IMR-90 (cell line): ENCODE measurements at regions not wholly inside any gene's neighbourhood (a gene's known extent, or its start where the extent isn't known, plus 50 kb on each side); places are given as distances from the start of the nearest gene placed in this dataset.

Experiments used
- ATAC-seq: fragments of 200-7000 bp; cut with Tn5 transposase; 2 replicates; pipeline ENCODE4 v1.9.1; 2020; ENCODE audit warnings: low read depth, mild to moderate bottlenecking, moderate library complexity
- BruUV-seq: library from RNA; stranded (reverse); fragments of 400-500 nt; replicated peaks from 2 replicates; lab custom pipeline; 2021; lab: Mats Ljungman, UMichigan
- CTCF ChIA-PET: fragments of 300-600 bp; formaldehyde crosslinking; extraction: SDS; loops from one replicate; lab custom pipeline; 2021; ENCODE audit warnings: antibody characterized with exemption; lab: Yijun Ruan, JAX
- POLR2A ChIA-PET: fragments of 300-600 bp; sonication (Branson Sonifier 250); formaldehyde crosslinking; loops from one replicate; lab custom pipeline; 2022; ENCODE audit warnings: antibody characterized with exemption; ENCODE audit not compliant: unreplicated experiment; lab: Charles Lee
- DNase-seq: peaks from one replicate; pipeline ENCODE4 v3.0.0; 2013
- H2AFZ ChIP-seq: replicated peaks from 2 replicates; pipeline ENCODE3; 2013; ENCODE audit warnings: low read length, mild to moderate bottlenecking; ENCODE audit not compliant: poor library complexity
- H2AK5ac ChIP-seq: 2 replicates; pipeline ENCODE4 v1.6.1; 2013; ENCODE audit warnings: low read depth, low read length, inconsistent platforms
- H2AK9ac ChIP-seq: replicated peaks from 2 replicates; pipeline ENCODE3; 2013; ENCODE audit warnings: mild to moderate bottlenecking, low read depth, low read length, moderate library complexity; ENCODE audit not compliant: poor library complexity
- H2BK120ac ChIP-seq: 2 replicates; pipeline ENCODE4 v1.6.1; 2013; ENCODE audit warnings: low read depth, low read length, inconsistent platforms
- H2BK15ac ChIP-seq: 3 replicates; pipeline ENCODE4 v1.6.1; 2013; ENCODE audit warnings: low read depth, low read length, inconsistent platforms
- H2BK20ac ChIP-seq: 2 replicates; pipeline ENCODE4 v1.6.1; 2013; ENCODE audit warnings: low read depth, mild to moderate bottlenecking, inconsistent platforms, low read length, moderate library complexity
- H2BK5ac ChIP-seq: 2 replicates; pipeline ENCODE4 v1.6.1; 2013; ENCODE audit warnings: mild to moderate bottlenecking, low read depth, low read length, inconsistent platforms; ENCODE audit not compliant: poor library complexity, severe bottlenecking
- H3K14ac ChIP-seq: replicated peaks from 2 replicates; pipeline ENCODE4 v1.6.1; 2013; ENCODE audit warnings: low read depth, low read length, inconsistent platforms
- H3K18ac ChIP-seq: 2 replicates; pipeline ENCODE4 v1.6.1; 2013; ENCODE audit warnings: low read depth, low read length, control low read depth
- H3K23ac ChIP-seq: 2 replicates; pipeline ENCODE4 v1.6.1; 2013; ENCODE audit warnings: low read depth, low read length, inconsistent platforms
- H3K27ac ChIP-seq: 2 replicates; pipeline ENCODE4 v1.5.1; 2013; ENCODE audit warnings: mild to moderate bottlenecking, control low read depth, low read length; ENCODE audit not compliant: insufficient read depth
- H3K27me3 ChIP-seq: 2 replicates; pipeline ENCODE4 v1.6.1; 2013; ENCODE audit warnings: low read length; ENCODE audit not compliant: control insufficient read depth, insufficient read depth
- H3K36me3 ChIP-seq: 2 replicates; pipeline ENCODE4 v1.6.1; 2013; ENCODE audit warnings: low read length, mixed read lengths; ENCODE audit not compliant: control insufficient read depth, insufficient read depth
- H3K4ac ChIP-seq: 2 replicates; pipeline ENCODE4 v1.6.1; 2013; ENCODE audit warnings: low read depth, low read length, inconsistent platforms
- H3K4me1 ChIP-seq: 2 replicates; pipeline ENCODE4 v1.6.1; 2013; ENCODE audit warnings: low read length, mixed read lengths; ENCODE audit not compliant: control insufficient read depth, insufficient read depth
- H3K4me2 ChIP-seq: 2 replicates; pipeline ENCODE4 v1.6.1; 2013; ENCODE audit warnings: low read depth, mild to moderate bottlenecking, control low read depth, low read length, moderate library complexity
- H3K4me3 ChIP-seq: 2 replicates; pipeline ENCODE4 v1.5.1; 2013; ENCODE audit warnings: low read depth, mild to moderate bottlenecking, control low read depth, low read length, moderate library complexity; ENCODE audit not compliant: insufficient read depth
- H3K56ac ChIP-seq: 2 replicates; pipeline ENCODE4 v1.6.1; 2013; ENCODE audit warnings: low read length, inconsistent platforms; ENCODE audit not compliant: insufficient read depth; ENCODE audit errors: extremely low read depth
- H3K79me1 ChIP-seq, 2 experiments: 2 replicates each; pipeline ENCODE4 v1.6.1; 2013; ENCODE audit warnings: low read length in 2 of 2, inconsistent platforms in 1 of 2, low read depth in 1 of 2
- H3K9ac ChIP-seq: 2 replicates; pipeline ENCODE4 v1.6.1; 2013; ENCODE audit warnings: low read depth, low read length, control low read depth
- H3K9me1 ChIP-seq: 2 replicates; pipeline ENCODE4 v1.6.1; 2013; ENCODE audit warnings: low read length, inconsistent platforms; ENCODE audit not compliant: insufficient read depth
- H3K9me3 ChIP-seq: 2 replicates; pipeline ENCODE4 v1.6.1; 2013; ENCODE audit warnings: low read length; ENCODE audit not compliant: control insufficient read depth, insufficient read depth
- H4K20me1 ChIP-seq: 2 replicates; pipeline ENCODE4 v1.6.1; 2013; ENCODE audit warnings: low read length, inconsistent platforms; ENCODE audit not compliant: insufficient read depth
- H4K5ac ChIP-seq: 2 replicates; pipeline ENCODE4 v1.6.1; 2013; ENCODE audit warnings: mild to moderate bottlenecking, low read depth, low read length, control low read depth
- H4K8ac ChIP-seq, 2 experiments: 2 replicates each; pipeline ENCODE4 v1.6.1; 2013; ENCODE audit warnings: low read depth in 2 of 2, low read length in 2 of 2, control low read depth in 1 of 2, inconsistent platforms in 1 of 2
- H4K91ac ChIP-seq: 2 replicates; pipeline ENCODE4 v1.6.1; 2013; ENCODE audit warnings: low read depth, low read length, inconsistent platforms; ENCODE audit not compliant: insufficient read depth
- BHLHE40 ChIP-seq: fragments of 150-350 bp; IDR thresholded peaks from 2 replicates; pipeline ENCODE4 v1.6.1; 2016; ENCODE audit warnings: mild to moderate bottlenecking, low read depth, low read length
- CHD1 ChIP-seq: IDR thresholded peaks from 2 replicates; pipeline ENCODE4 v1.6.1; 2012; ENCODE audit warnings: low read depth, low read length, improper control_type of control experiment
- MAFK ChIP-seq: IDR thresholded peaks from 2 replicates; pipeline ENCODE4 v1.6.1; 2012; ENCODE audit warnings: low read depth, low read length, improper control_type of control experiment
- MXI1 ChIP-seq: IDR thresholded peaks from 2 replicates; pipeline ENCODE4 v1.6.1; 2012; ENCODE audit warnings: low read depth, mild to moderate bottlenecking, low read length, moderate library complexity, borderline replicate concordance
- POLR2A ChIP-seq: IDR thresholded peaks from 2 replicates; pipeline ENCODE4 v1.6.1; 2012; ENCODE audit warnings: mild to moderate bottlenecking, low read depth, low read length
- RFX5 ChIP-seq: IDR thresholded peaks from 2 replicates; pipeline ENCODE4 v1.8.0; 2012; ENCODE audit warnings: low read depth, mild to moderate bottlenecking, low read length, moderate library complexity
- SMC3 ChIP-seq: fragments of 150-350 bp; IDR thresholded peaks from 2 replicates; pipeline ENCODE4 v1.6.1; 2016; ENCODE audit warnings: low read depth, mild to moderate bottlenecking, antibody characterized with exemption, low read length, moderate library complexity
- WGBS, 2 experiments: methylation state at CpG; one replicate each; pipeline versions ENCODE4 v1.1.5 to v1.1.7; 2013; ENCODE audit warnings: missing lambda C conversion rate in 2 of 2; ENCODE audit not compliant: insufficient read length in 1 of 2; ENCODE audit errors: extremely low coverage in 2 of 2; 5-methylcytosine and 5-hydroxymethylcytosine counted together
- dilution Hi-C: fragments of 300-500 bp; cut with HindIII; formaldehyde crosslinking; loops from one replicate; pipeline ENCODE4 v1.14.3; 2018; ENCODE audit warnings: low sequenced_read_pairs; ENCODE audit not compliant: unreplicated experiment
- in situ Hi-C: fragments of 300-500 bp; cut with MboI; formaldehyde crosslinking; loops from 3 replicates; pipeline ENCODE4 v1.14.3; 2019; ENCODE audit warnings: low sequenced_read_pairs, inconsistent platforms, mixed read lengths
- intact Hi-C: fragments of 100-400 bp; cut with micrococcal nuclease; formaldehyde crosslinking; loops from 2 replicates; pipeline ENCODE4 v1.10.0; 2022
- TF ChIP-seq, protein P1 (sequence below): fragments of 150-350 bp; IDR thresholded peaks from 2 replicates; pipeline ENCODE4 v1.6.1; 2016; ENCODE audit warnings: low read depth, mild to moderate bottlenecking, low read length, moderate library complexity, borderline replicate concordance

DNA sequence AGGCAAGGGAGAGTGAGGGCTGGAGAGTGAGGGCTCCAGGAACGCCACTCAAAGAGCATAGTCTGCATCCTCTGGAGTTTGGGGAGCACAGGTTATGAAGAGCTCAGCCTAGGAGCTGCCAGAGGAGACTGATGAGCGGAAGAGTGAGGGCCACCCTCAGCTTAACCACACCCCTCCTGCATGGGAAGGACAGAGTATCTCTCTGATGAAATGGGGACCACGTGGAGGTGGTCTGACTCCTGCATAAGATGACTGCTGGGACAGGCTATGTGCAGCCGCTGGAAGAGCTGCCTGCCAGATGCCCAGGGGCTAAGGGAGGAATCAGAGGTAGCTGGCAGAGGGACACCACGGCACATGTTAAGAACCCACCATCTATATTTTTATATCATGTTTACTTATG lies 162.9 kb upstream of the POU2AF2 start:
- H4K8ac ChIP-seq = no peak overlapping the region
- no peak overlapping the region for H3K4me2 ChIP-seq
- no peaks in the 10 kb centered on the region for H4K20me1 ChIP-seq
- H2BK20ac ChIP-seq = no peak overlapping the region
- H3K23ac ChIP-seq = no peak overlapping the region
- POLR2A ChIA-PET = no interaction called here
- H3K27ac ChIP-seq = no peak overlapping the region
- no CpG with 5 or more reads among the region's 5 CpGs for WGBS, 2 experiments
- H2AFZ ChIP-seq = no peak overlapping the region
- BruUV-seq = no TSS peak
- ATAC-seq = no peak
- no peak overlapping the region for H2BK15ac ChIP-seq
- no peak overlapping the region for H4K91ac ChIP-seq
- in situ Hi-C loops (no loop called here), dilution Hi-C loops (no loop called here), intact Hi-C loops (no loop called here)
- no peaks in the 10 kb centered on the region for H3K36me3 ChIP-seq
- H2BK120ac ChIP-seq = no peak overlapping the region
- CTCF ChIA-PET = no interaction called here
- no peak overlapping the region for H2AK5ac ChIP-seq
- H3K4me3 ChIP-seq = no peak overlapping the region
- no peaks in the 10 kb centered on the region for H3K9me3 ChIP-seq
- H3K9ac ChIP-seq = no peak overlapping the region
- H3K4ac ChIP-seq = no peak overlapping the region
- no peaks in the 10 kb centered on the region for H3K79me1 ChIP-seq
- H3K27me3 ChIP-seq = no peaks in the 10 kb centered on the region
- TF ChIP-seq CHD1 = no peak
- no peak for TF ChIP-seq SMC3
- TF ChIP-seq, protein P1, sequence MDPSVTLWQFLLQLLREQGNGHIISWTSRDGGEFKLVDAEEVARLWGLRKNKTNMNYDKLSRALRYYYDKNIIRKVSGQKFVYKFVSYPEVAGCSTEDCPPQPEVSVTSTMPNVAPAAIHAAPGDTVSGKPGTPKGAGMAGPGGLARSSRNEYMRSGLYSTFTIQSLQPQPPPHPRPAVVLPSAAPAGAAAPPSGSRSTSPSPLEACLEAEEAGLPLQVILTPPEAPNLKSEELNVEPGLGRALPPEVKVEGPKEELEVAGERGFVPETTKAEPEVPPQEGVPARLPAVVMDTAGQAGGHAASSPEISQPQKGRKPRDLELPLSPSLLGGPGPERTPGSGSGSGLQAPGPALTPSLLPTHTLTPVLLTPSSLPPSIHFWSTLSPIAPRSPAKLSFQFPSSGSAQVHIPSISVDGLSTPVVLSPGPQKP = no peak
- no peak for TF ChIP-seq MAFK
- TF ChIP-seq MXI1 = no peak
- TF ChIP-seq BHLHE40 = no peak
- TF ChIP-seq POLR2A = no peak
- TF ChIP-seq RFX5 = no peak
- H2AK9ac ChIP-seq = no peak overlapping the region
- H2BK5ac ChIP-seq = no peak overlapping the region
- H4K5ac ChIP-seq = no peak overlapping the region
- H3K56ac ChIP-seq = no peak overlapping the region
- no peak overlapping the region for H3K18ac ChIP-seq
- H3K4me1 ChIP-seq = no peaks in the 10 kb centered on the region
- H3K14ac ChIP-seq = no peak overlapping the region; the same call in 1 of the 2 replicates
- DNase-seq = no peak
- no peaks in the 10 kb centered on the region; the same call in 1 of the 2 replicates for H3K9me1 ChIP-seq
